ENCODE measurements at regions not wholly inside any gene's neighbourhood (a gene's known extent, or its start where the extent isn't known, plus 50 kb on each side); places are given as distances from the start of the nearest gene placed in this dataset.

- ChIA-PET CTCF (ENCODE audit: partially characterized antibody) (interaction anchor here (0.6 kb wide), 1 partner anchor 210 kb away, joined by 3 read pairs; no protein-coding TSS in a partner anchor), POLR2A (ENCODE audit: partially characterized antibody) (no interaction called here)
- Histone ChIP-seq H4K91ac (replicated peaks; ENCODE audit: insufficient read length, low read length) (no peak overlapping the region), H3K27ac (ENCODE audit: low read depth, low read length) (no peak overlapping the region), H2AK5ac (ENCODE audit: low read depth, low read length) (no peak overlapping the region), H3K4me1 (replicated peaks in 1 of 4; ENCODE audit: control insufficient read depth in 3 of 4, insufficient read depth in 4 of 4, low read length in 3 of 4) (peaks cover 0 to 5% (median 2%) of the 10 kb centered on the region in 4 experiments; a peak in 1 of 7 replicates), H3K79me2 (ENCODE audit: control insufficient read depth in 1 of 2, insufficient read depth in 2 of 2, low read length in 2 of 2) (no peaks in the 10 kb centered on the region), H3K4ac (replicated peaks; ENCODE audit: insufficient read length, low read depth, low read length) (no peak overlapping the region), H3K23ac (ENCODE audit: insufficient read length) (no peak overlapping the region), H3K4me3 (ENCODE audit: extremely low read depth in 1 of 4, insufficient read depth in 2 of 4, low read depth in 3 of 4, low read length in 4 of 4) (no peak overlapping the region), H2BK15ac (ENCODE audit: low read length) (no peak overlapping the region), H2BK120ac (replicated peaks; ENCODE audit: low read depth, low read length) (no peak overlapping the region), H4K5ac (ENCODE audit: insufficient read length, low read depth, low read length) (no peak overlapping the region), H4K20me1 (replicated peaks in 1 of 2; ENCODE audit: control insufficient read depth in 1 of 2, insufficient read depth in 2 of 2, low read length in 2 of 2) (no peaks in the 10 kb centered on the region), H3K4me2 (ENCODE audit: insufficient read depth in 1 of 2, low read depth in 2 of 2, low read length in 2 of 2) (no peak overlapping the region), H2BK5ac (ENCODE audit: low read depth, low read length) (no peak overlapping the region), H2BK20ac (ENCODE audit: low read length) (no peak overlapping the region), H4K8ac (ENCODE audit: extremely low read depth, insufficient read depth, low read length) (no peak overlapping the region), H3K14ac (ENCODE audit: insufficient read length) (no peak overlapping the region), H3K27me3 (replicated peaks in 1 of 4; ENCODE audit: control insufficient read depth in 3 of 4, extremely low read depth in 1 of 4, insufficient read depth in 3 of 4, low read length in 3 of 4) (no peaks in the 10 kb centered on the region), H2BK12ac (ENCODE audit: low read depth, low read length) (no peak overlapping the region), H3K18ac (ENCODE audit: extremely low read depth, low read length) (no peak overlapping the region), H3K36me3 (ENCODE audit: control insufficient read depth in 2 of 4, insufficient read depth in 4 of 4, low read length in 3 of 4) (no peaks in the 10 kb centered on the region), H3K9me3 (ENCODE audit: insufficient read depth in 2 of 2, low read depth in 1 of 2, low read length in 1 of 2) (0 out of 4 replicates have a peak, but pooled peaks cover 0 to 2% of the 10 kb centered on the region in 2 experiments), H3K9ac (replicated peaks in 1 of 4; ENCODE audit: extremely low read depth in 1 of 4, low read depth in 3 of 4, low read length in 3 of 4) (no peak overlapping the region), H3K23me2 (ENCODE audit: low read depth, low read length) (no peaks in the 10 kb centered on the region), H3K79me1 (ENCODE audit: low read depth, low read length) (no peaks in the 10 kb centered on the region), H2AFZ (ENCODE audit: low read length) (no peak overlapping the region), H3K56ac (replicated peaks; ENCODE audit: insufficient read length, low read depth, low read length) (no peak overlapping the region)
- 89% methylated on average over 1 of the region's 1 CpG; no CpG with 5 or more reads in 1 of the 2 experiments for WGBS, 2 experiments (ENCODE audit: extremely low coverage in 1 of 2, insufficient coverage in 1 of 2, insufficient read length in 1 of 2, insufficient replicate concordance in 2 of 2, low coverage in 1 of 2, low lambda C conversion rate in 2 of 2, missing lambda C conversion rate in 1 of 2)
- DNase-seq (ENCODE audit: low read depth in 1 of 2, low spot score in 2 of 2) (no peak), FAIRE-seq (no peak)
- TF ChIP-seq RFX5 (IDR thresholded peaks at IDR 0.05; ENCODE audit: borderline replicate concordance, low read depth, low read length) (no peak), FOSL1 (IDR thresholded peaks at IDR 0.05; ENCODE audit: insufficient read depth, low read depth, low read length) (no peak), YY1 (IDR thresholded peaks at IDR 0.05; ENCODE audit: low read depth, low read length) (no peak), ATF2 (IDR thresholded peaks at IDR 0.05; ENCODE audit: low read length) (no peak)
Measured at GRCh38 chr16:17050468-17050867, 420.3 kb downstream of the XYLT1 start.

Measured in H1 (cell line).